HG03460 (cell line): ENCODE measurements at regions not wholly inside any gene's neighbourhood (a gene's known extent, or its start where the extent isn't known, plus 50 kb on each side); places are given as distances from the start of the nearest gene placed in this dataset.
"Not testable (repeated sequence)": the region's sequence is repeated elsewhere in the genome, so short reads cannot be mapped to it uniquely, and the experiment has no call there.

Experiments used
- ATAC-seq: cut with Tn5 transposase; IDR thresholded peaks from one replicate; pipeline ENCODE4 v1.9.1; 2021; ENCODE audit not compliant: unreplicated experiment

- ATAC-seq, result no peak
Measured at GRCh38 chr5:163252950-163253349, 184.4 kb upstream of the CCNG1 start.

GRCh38 chr5:163259495-163259894 lies 177.9 kb upstream of the CCNG1 start:
- ATAC-seq, result no peak

DNA sequence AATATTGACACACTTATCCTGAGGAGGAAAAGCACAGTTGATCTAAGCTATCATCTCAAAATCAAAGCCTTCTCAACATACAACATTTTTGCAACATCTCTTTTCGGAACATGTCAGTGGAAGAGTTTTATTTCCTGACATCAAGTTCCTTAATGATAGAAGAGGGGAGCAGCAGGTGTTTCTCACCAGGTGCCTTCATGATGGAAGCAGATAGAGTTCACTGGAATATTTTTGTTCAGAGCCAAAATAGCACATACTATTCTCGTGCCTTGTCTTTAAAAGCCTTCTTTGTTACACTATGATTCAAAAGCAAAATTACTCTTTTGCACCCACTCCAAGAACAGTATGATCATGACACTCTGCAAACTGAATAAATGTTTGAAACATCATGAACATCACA lies 176.9 kb upstream of the CCNG1 start:
- ATAC-seq, result no peak

GRCh38 chr5:163260961-163261360 lies 176.4 kb upstream of the CCNG1 start:
- ATAC-seq, result no peak

- no peak for ATAC-seq
Measured at GRCh38 chr5:163261647-163262269, 175.6 kb upstream of the CCNG1 start.

- not testable (repeated sequence) for ATAC-seq
Measured at GRCh38 chr5:163266249-163266648, 171.1 kb upstream of the CCNG1 start.

GRCh38 chr5:163269624-163270023 lies 167.8 kb upstream of the CCNG1 start:
- no peak for ATAC-seq

DNA sequence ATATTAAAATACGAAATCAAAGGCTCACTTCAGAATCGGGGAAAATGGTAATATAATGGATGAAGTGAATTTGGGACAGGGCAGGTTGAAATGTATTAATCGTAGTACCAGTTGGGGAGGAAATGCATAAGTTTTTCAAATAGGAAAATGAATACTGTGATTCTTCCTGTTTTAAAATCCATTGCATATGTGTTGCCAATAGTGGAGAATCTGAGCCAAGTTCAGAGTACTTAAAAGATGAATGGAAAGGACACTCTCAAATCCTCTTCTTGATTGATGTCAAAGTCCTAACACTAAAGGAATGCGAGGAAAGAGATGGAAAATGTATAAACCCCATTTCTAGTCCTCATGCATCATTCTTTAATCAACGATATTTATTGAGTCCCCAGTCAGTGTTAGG lies 160.9 kb upstream of the CCNG1 start:
- no peak for ATAC-seq

- not testable (repeated sequence) for ATAC-seq
Measured at GRCh38 chr5:163280897-163281296, 156.5 kb upstream of the CCNG1 start.

DNA sequence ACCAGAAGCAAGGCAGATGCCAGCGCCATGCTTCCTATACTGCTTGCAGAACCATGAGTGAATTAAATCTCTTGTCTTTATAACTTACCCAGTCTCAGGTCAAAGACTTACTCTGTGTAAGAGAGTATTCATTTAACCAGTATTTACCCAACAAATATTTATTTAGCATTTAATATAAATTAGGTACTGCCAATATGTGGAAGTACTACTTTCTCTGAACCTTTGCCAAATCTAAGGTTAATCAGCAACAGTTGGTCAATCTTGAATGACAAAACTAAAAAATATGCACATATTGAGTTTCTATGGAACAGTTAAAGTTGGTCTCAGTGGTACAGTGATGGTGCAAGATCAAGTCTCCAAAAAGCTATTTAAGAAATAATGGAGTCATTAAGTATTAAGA lies 155.9 kb upstream of the CCNG1 start:
- ATAC-seq, result no peak

GRCh38 chr5:163293836-163294235 lies 143.6 kb upstream of the CCNG1 start:
- ATAC-seq, result no peak

DNA sequence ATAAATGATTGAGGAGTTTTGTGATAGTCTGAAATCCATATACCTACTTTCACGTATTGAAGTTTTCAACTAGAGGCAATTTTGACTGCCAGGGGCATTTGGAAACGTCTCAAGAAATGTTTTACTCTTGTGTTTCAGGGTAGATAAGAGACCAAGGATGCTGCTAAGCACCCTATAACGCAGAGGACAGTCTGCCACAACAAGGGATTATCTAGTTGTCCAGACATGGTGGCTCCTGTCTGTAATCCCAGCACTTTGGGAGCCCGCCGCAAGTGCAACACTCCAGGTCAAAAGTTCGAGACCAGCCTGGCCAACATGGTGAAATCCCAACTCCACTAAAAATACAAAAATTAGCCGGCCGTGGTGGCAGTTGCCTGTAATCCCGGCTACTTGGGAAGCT lies 133.7 kb upstream of the CCNG1 start:
- no peak for ATAC-seq

GRCh38 chr5:163305655-163306054 lies 131.7 kb upstream of the CCNG1 start:
- no peak for ATAC-seq

DNA sequence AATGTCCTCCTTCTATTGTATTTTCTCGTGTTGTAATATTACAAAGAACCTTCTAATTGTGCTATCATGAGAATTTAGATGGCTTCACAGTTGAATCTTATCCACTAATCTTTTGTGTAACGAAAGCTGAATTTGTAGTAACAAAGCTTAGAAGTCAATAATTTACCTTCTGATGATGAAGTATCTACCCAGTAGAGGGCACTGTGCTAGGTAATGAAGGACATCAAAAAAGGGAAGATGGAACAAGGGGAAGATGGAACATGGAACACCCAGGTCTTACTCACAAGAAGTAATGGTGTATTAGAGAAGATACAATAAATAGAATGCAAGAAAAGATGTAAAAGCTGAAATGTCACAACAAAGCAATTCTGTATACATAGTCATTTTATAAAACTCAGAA lies 131.0 kb upstream of the CCNG1 start:
- ATAC-seq, result no peak

GRCh38 chr5:163309914-163310313 lies 127.5 kb upstream of the CCNG1 start:
- no peak for ATAC-seq

- ATAC-seq, result no peak
Measured at GRCh38 chr5:163310997-163311396, 126.4 kb upstream of the CCNG1 start.

- ATAC-seq, result no peak
Measured at GRCh38 chr5:163312598-163312997, 124.8 kb upstream of the CCNG1 start.

DNA sequence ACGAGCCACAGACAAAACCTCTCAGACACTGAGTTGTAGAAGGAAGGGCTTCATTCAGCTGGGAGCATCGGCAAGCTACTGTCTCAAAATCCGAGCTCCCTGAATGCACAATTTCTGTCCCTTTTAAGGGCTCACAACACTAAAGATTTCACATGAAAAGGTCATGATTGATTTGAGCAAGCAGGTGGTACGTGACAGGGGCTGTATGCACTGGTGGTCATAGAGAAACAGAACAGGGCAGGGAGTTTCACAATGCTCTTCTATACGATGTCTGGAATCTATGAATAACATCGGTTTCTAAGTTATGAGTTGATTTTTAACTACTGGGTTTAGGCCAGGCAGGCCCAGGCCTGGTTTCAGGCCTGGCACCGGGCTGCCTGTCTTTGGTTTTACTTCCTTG lies 124.3 kb upstream of the CCNG1 start:
- not testable (repeated sequence) for ATAC-seq

DNA sequence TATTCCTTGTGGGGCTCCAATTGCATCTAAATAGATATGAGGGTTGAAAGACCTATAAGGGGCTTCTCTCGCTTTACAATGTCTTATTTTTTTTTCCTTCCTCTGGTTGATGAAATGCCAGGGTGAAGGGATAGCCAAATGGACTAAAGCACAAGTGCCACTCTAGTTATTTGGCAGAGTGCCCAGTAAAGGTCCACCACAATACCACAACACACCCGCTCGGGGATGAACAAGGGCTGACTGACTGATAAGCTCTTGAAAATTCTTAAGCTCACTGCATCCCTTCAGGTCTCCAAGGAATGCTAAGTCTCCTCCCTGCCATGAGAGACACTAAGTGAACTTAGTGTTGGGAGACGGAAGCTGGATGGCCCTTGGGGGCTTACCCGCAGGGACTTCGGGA lies 121.0 kb upstream of the CCNG1 start:
- ATAC-seq, result not testable (repeated sequence)

- ATAC-seq, result no peak
Measured at GRCh38 chr5:163318707-163319106, 118.7 kb upstream of the CCNG1 start.

GRCh38 chr5:163321511-163321910 lies 115.9 kb upstream of the CCNG1 start:
- no peak for ATAC-seq

DNA sequence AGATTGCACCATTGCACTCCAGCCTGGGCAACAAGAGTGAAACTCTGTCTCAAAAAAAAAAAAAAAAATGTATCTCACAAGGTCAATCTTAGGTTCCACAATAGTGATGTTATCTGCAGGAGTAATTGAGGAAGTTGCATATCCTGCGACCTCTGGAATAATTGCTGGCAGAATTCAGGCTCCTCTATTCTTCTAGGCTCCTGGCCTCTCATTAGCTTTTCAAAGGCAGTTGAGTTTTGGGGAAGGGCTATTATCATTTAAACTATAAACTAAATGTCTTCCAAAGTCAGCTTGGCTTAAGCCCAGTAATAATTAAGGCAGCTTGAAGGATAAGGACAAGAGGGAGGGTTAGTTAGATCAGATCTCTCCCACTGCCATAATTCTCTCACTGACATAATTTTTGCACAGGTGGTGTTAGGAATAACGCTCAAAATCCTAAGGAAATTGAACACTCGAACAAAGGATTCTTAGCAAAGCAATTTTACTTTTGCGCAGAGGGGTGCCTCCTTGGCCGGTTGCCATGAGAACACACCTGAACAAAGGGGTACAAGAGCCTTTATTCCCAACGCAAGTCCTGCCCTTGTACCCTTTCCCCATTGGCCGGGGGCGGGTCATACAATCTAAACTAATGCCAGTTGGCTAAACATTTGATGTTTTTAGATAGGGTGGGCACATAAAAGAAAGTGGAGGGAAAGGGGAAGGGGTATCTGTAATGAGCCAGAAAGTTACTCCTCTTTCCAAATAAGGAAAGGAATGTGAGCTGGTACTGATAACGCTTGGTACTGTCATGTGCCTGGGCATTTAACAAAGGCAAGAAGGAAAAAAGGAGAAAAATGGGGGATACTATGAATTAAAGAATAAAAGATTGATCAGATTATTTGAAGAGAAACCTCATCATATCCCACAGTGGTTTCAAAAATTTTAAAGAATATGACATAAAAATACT lies 106.4 kb upstream of the CCNG1 start:
- no peak for ATAC-seq
